Nephron progenitor cell (in vitro differentiated cells): ENCODE measurements at regions not wholly inside any gene's neighbourhood (a gene's known extent, or its start where the extent isn't known, plus 50 kb on each side); places are given as distances from the start of the nearest gene placed in this dataset.

ENCODE experiments used
- DNase-seq: peaks from one replicate; pipeline ENCODE4 v3.0.0; 2021
- H3K27ac Mint-ChIP-seq: 2 replicates; pipeline ENCODE4 v1.8.0; 2021; ENCODE audit warnings: mild to moderate bottlenecking, moderate library complexity, mixed read lengths
- H3K27me3 Mint-ChIP-seq: 2 replicates; pipeline ENCODE4 v1.8.0; 2021; ENCODE audit warnings: mild to moderate bottlenecking, low read depth, mixed read lengths; ENCODE audit not compliant: poor library complexity
- H3K36me3 Mint-ChIP-seq: 2 replicates; pipeline ENCODE4 v1.8.0; 2021; ENCODE audit warnings: low read depth, mixed read lengths
- H3K4me1 Mint-ChIP-seq: 2 replicates; pipeline ENCODE4 v1.8.0; 2021; ENCODE audit warnings: mixed read lengths
- H3K4me3 Mint-ChIP-seq: 2 replicates; pipeline ENCODE4 v1.8.0; 2021; ENCODE audit warnings: mild to moderate bottlenecking, moderate library complexity, mixed read lengths
- H3K9me3 Mint-ChIP-seq: 2 replicates; pipeline ENCODE4 v1.8.0; 2021; ENCODE audit warnings: mild to moderate bottlenecking, moderate library complexity, mixed read lengths
- TF ChIP-seq, protein P1 (sequence below): fragments of 200-600 bp; sonication (generic); IDR thresholded peaks from 2 replicates; pipeline ENCODE4 v1.5.0; 2021; ENCODE audit warnings: antibody characterized with exemption

DNA sequence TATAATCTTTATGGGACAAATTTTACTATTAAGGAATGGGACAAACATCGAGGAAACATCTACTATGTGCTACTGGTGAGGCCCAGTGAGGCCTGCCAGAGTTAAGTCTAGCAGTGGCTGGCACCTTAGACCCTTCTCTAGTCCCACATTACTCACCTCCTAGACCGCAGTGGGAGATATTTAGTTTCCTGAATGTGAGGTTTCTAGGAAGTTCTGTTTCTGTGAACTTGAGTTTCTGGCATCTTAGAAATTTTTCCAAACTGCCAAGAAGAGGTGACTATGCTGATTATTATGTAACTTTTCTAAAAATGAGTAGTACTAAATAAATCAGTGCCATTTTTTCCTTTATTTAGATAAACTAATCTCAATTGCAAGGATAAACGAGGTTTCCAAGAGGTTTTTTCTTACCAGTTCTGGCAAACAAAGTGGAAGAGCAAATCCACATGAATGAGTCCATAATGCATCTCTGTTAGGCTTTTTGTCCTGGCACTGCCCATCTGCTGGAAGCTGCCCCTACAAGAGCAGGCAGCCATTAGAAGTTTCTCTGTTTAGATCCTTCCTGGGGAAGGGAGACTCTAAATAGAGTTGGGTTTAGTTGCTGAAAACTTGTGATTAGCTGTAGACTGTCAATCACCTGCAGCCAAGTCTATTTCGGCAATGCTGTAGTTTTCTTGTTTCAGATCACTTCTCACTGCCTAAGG is 348.7 kb downstream of the MAN2A1 start:
- no peak overlapping the region for H3K4me3 Mint-ChIP-seq
- peaks cover 33% of the 10 kb centered on the region for H3K9me3 Mint-ChIP-seq
- no peak for DNase-seq
- H3K4me1 Mint-ChIP-seq: no peaks in the 10 kb centered on the region
- peaks cover 8% of the 10 kb centered on the region for H3K36me3 Mint-ChIP-seq
- H3K27ac Mint-ChIP-seq: no peak overlapping the region
- TF ChIP-seq, protein P1, sequence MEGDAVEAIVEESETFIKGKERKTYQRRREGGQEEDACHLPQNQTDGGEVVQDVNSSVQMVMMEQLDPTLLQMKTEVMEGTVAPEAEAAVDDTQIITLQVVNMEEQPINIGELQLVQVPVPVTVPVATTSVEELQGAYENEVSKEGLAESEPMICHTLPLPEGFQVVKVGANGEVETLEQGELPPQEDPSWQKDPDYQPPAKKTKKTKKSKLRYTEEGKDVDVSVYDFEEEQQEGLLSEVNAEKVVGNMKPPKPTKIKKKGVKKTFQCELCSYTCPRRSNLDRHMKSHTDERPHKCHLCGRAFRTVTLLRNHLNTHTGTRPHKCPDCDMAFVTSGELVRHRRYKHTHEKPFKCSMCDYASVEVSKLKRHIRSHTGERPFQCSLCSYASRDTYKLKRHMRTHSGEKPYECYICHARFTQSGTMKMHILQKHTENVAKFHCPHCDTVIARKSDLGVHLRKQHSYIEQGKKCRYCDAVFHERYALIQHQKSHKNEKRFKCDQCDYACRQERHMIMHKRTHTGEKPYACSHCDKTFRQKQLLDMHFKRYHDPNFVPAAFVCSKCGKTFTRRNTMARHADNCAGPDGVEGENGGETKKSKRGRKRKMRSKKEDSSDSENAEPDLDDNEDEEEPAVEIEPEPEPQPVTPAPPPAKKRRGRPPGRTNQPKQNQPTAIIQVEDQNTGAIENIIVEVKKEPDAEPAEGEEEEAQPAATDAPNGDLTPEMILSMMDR: no peak
- H3K27me3 Mint-ChIP-seq: peaks cover 3% of the 10 kb centered on the region

DNA sequence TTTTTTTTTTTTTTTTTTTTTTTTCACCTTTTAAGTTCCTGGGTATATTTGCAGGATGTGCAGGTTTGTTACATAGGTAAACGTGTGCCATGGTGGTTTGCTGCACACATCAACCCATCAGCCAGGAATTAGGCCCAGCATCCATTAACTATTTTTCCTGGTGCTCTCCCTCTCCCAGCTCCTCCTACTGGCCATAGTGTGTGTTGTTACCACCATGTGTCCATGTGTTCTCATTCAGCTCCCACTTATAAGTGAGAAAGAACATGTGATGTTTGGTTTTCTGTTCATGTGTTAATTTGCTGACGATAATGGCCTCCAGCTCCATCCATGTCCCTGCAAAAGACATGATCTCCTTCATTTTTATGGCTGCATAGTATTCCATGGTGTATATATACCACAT is 350.5 kb downstream of the MAN2A1 start:
- TF ChIP-seq, protein P1: no peak
- Mint-ChIP-seq H3K9me3 (peaks cover 50% of the 10 kb centered on the region), H3K4me1 (no peaks in the 10 kb centered on the region), H3K4me3 (no peak overlapping the region), H3K27ac (no peak overlapping the region), H3K27me3 (peaks cover 2% of the 10 kb centered on the region), H3K36me3 (peaks cover 18% of the 10 kb centered on the region)
- DNase-seq: no peak

DNA sequence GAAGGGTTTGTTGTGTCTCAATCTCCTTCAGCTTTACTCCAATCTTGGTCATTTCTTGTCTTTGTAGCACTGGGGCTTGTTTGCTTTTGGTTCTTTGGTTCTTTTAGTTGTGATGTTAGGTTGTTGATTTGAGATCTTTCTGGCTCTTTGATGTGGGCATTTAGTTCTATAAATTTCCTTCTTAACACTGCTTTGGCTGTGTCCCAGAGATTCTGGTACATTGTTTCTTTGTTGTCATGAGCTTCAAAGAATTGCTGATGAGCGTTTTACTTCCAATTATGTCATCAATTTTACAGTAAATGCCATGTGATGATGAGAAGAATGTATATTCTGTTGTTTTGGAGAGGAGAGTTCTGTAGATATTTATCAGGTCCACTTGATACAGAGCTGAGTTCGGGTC is 353.3 kb downstream of the MAN2A1 start:
- Mint-ChIP-seq H3K9me3 (peaks cover 56% of the 10 kb centered on the region), H3K27ac (no peak overlapping the region)

DNA sequence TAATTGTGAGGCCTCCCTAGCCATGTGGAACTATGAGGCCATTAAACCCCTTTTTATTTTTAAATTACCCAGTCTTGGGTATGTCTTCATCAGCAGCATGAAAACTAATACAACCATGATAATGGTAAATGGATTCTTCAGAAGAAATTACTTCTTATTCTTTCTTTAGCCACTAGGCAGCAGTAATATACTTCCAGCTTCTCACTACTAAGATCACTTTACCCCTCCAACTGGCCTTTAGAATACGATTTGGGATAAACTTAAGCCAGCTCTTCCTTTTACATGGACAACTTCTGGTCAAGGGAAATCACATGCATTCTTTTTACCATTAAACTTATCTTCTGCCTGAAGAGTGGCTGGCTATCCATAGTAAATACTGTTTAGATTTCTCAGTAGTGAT is 355.4 kb downstream of the MAN2A1 start:
- no peak overlapping the region for H3K4me3 Mint-ChIP-seq
- peaks cover 8% of the 10 kb centered on the region for H3K4me1 Mint-ChIP-seq
- peaks cover 51% of the 10 kb centered on the region for H3K9me3 Mint-ChIP-seq
- DNase-seq: no peak
- no peaks in the 10 kb centered on the region for H3K27me3 Mint-ChIP-seq
- H3K36me3 Mint-ChIP-seq: peaks cover 23% of the 10 kb centered on the region
- TF ChIP-seq, protein P1: no peak
- H3K27ac Mint-ChIP-seq: no peak overlapping the region

More for the DNA sequence above, 353.3 kb downstream of the MAN2A1 start:
- Mint-ChIP-seq H3K4me1 (no peaks in the 10 kb centered on the region), H3K36me3 (peaks cover 23% of the 10 kb centered on the region), H3K27me3 (no peaks in the 10 kb centered on the region), H3K4me3 (no peak overlapping the region)
- TF ChIP-seq, protein P1: no peak
- DNase-seq: no peak

DNA sequence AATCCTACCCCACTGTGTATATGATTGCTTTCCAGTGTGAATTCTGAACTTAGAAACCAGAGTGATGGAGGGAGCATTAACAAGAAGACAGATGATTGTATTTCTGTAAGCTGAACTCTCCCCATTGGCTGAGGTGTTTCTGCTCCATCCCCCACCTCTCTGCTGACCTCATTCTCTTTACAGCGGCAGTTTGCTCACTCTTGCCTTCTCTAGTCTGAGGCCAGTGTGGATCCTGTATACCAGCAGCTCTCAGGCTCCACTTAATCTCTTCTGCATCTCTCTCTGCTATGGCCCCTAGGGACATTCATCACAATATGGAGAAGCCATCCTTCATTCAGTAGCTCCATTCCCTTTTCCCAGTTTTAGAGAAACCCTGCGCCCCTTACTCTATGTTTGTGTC is 358.8 kb downstream of the MAN2A1 start:
- Mint-ChIP-seq H3K36me3 (peaks cover 16% of the 10 kb centered on the region), H3K4me1 (peaks cover 8% of the 10 kb centered on the region), H3K27ac (no peak overlapping the region), H3K9me3 (peaks cover 23% of the 10 kb centered on the region), H3K4me3 (no peak overlapping the region), H3K27me3 (no peaks in the 10 kb centered on the region)
- TF ChIP-seq, protein P1: no peak
- DNase-seq: no peak

DNA sequence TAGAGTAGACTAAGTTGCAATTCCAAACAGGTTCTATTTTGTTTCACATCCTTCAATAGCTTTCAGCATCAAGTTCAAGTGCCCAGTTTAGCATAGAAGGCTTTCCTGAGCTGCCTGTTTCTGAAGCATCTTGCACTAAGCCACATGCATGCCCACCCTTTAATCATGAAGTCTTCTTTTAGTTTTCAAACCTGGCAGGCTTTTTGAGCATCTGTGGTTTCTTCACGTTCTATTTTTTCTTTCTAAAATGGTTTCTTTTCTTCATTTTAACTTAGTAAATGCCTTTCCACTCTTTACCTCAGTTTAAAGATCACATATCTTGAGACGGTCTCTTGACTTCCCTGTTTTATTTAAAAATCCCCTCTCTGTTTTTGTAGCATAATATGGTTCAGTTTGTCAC is 360.1 kb downstream of the MAN2A1 start:
- no peaks in the 10 kb centered on the region for H3K27me3 Mint-ChIP-seq
- DNase-seq: no peak
- no peak overlapping the region for H3K27ac Mint-ChIP-seq
- peaks cover 9% of the 10 kb centered on the region for H3K36me3 Mint-ChIP-seq
- TF ChIP-seq, protein P1: no peak
- H3K4me3 Mint-ChIP-seq: no peak overlapping the region
- H3K9me3 Mint-ChIP-seq: peaks cover 9% of the 10 kb centered on the region
- peaks cover 8% of the 10 kb centered on the region for H3K4me1 Mint-ChIP-seq
